ENCODE measurements at regions not wholly inside any gene's neighbourhood (a gene's known extent, or its start where the extent isn't known, plus 50 kb on each side); places are given as distances from the start of the nearest gene placed in this dataset.

DNA sequence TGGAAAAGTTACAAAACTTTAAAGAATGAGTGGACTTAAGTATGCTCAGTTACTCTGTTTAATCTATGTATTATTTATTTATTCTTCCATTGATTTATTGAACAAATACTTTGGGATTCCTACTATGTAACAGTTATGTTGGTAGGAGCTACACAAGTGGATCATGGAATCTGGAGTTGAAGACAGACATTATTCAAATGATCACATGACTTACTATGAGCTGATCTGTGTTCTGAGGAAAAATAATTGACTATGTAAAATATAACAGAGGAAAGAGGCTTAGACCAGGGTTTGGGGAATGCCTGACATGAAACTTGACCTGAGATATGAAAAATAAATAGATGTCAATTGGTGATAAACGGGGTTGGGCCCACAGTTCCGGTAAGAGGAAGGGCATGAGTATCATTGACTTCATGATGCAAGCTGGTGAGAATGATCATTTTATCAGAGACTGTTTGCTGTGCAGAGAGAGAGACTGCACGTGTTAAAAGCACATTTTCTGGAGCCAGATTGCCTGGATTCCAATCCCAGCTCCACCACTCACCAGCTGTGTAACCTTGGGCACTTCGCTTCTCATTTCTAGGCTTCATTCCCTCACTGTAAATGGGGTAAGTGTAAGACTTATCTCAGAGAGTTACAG is 179.0 kb downstream of the SPCS3 start:
- H3K4me3 ChIP-seq = no peak overlapping the region
- TF ChIP-seq POLR2A (IDR thresholded peaks at IDR 0.05) (no peak), POLR2AphosphoS5 (IDR thresholded peaks at IDR 0.05; ENCODE audit: insufficient read depth in 1 of 2, low read depth in 1 of 2) (no peak)
- TF ChIP-seq, protein P1, sequence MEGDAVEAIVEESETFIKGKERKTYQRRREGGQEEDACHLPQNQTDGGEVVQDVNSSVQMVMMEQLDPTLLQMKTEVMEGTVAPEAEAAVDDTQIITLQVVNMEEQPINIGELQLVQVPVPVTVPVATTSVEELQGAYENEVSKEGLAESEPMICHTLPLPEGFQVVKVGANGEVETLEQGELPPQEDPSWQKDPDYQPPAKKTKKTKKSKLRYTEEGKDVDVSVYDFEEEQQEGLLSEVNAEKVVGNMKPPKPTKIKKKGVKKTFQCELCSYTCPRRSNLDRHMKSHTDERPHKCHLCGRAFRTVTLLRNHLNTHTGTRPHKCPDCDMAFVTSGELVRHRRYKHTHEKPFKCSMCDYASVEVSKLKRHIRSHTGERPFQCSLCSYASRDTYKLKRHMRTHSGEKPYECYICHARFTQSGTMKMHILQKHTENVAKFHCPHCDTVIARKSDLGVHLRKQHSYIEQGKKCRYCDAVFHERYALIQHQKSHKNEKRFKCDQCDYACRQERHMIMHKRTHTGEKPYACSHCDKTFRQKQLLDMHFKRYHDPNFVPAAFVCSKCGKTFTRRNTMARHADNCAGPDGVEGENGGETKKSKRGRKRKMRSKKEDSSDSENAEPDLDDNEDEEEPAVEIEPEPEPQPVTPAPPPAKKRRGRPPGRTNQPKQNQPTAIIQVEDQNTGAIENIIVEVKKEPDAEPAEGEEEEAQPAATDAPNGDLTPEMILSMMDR (IDR thresholded peaks at IDR 0.05) = no peak
- no peaks in the 10 kb centered on the region for H3K4me1 ChIP-seq
- no peak for DNase-seq (ENCODE audit: extremely low spot score in 2 of 2)
- no peaks in the 10 kb centered on the region for H3K27me3 ChIP-seq
- H3K9me3 ChIP-seq = no peaks in the 10 kb centered on the region
- intact Hi-C loops (cut with DNase I) = no loop called here
- H3K27ac ChIP-seq = no peak overlapping the region
- H3K36me3 ChIP-seq = no peaks in the 10 kb centered on the region

DNA sequence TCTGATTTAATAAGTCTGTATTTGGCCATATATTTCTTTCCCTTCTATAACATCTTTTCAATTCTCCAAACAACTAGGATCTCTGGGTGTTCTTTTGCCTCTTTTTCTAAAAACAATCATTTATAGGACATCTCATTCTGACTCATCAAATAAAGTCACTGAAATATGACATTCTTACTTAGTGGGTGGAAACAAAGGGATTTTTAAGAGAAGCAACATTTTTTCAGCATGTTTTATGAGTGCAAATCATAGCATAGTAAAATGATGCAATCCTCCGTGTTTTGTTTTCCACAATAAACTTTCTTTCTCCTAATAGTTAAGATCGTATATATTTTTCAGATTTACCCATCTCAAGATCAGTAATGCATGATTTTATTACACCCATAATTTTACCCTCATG is 179.8 kb downstream of the SPCS3 start:
- Histone ChIP-seq H3K27ac (no peak overlapping the region), H3K9me3 (no peaks in the 10 kb centered on the region), H3K27me3 (no peaks in the 10 kb centered on the region), H3K4me3 (no peak overlapping the region), H3K4me1 (no peaks in the 10 kb centered on the region), H3K36me3 (no peaks in the 10 kb centered on the region)
- no peak for DNase-seq (ENCODE audit: extremely low spot score in 2 of 2)
- TF ChIP-seq POLR2A (IDR thresholded peaks at IDR 0.05) (no peak), POLR2AphosphoS5 (IDR thresholded peaks at IDR 0.05; ENCODE audit: insufficient read depth in 1 of 2, low read depth in 1 of 2) (no peak)
- TF ChIP-seq, protein P1 (IDR thresholded peaks at IDR 0.05) = no peak
- intact Hi-C loops (cut with DNase I) = no loop called here

DNA sequence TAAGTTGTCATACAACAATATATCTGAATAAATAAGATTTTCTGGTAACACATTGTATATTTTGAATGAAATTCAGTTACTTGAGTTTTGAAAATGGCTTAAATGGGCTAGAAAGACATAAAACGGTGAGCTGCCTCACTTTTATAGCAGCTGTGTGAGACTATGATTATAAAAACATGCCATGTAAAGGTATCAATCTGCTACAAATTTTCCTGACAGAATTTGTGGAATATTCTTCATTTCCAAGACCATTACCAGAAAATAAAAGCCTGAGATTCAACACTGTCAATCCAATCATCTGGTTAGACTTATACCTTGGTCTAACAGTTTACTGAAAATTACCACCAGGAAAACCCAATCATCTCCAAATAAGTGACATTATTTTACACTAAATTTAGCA is 181.1 kb downstream of the SPCS3 start:
- intact Hi-C loops (cut with DNase I) = no loop called here
- Histone ChIP-seq H3K27ac (no peak overlapping the region), H3K27me3 (no peaks in the 10 kb centered on the region), H3K4me1 (no peaks in the 10 kb centered on the region), H3K9me3 (no peaks in the 10 kb centered on the region), H3K36me3 (no peaks in the 10 kb centered on the region), H3K4me3 (no peak overlapping the region)
- no peak for DNase-seq (ENCODE audit: extremely low spot score in 2 of 2)
- TF ChIP-seq, protein P1 (IDR thresholded peaks at IDR 0.05) = no peak
- TF ChIP-seq POLR2AphosphoS5 (IDR thresholded peaks at IDR 0.05; ENCODE audit: insufficient read depth in 1 of 2, low read depth in 1 of 2) (no peak), POLR2A (IDR thresholded peaks at IDR 0.05) (no peak)

- H3K4me1 ChIP-seq = no peaks in the 10 kb centered on the region
- H3K4me3 ChIP-seq = no peak overlapping the region
- H3K36me3 ChIP-seq = no peaks in the 10 kb centered on the region
- TF ChIP-seq POLR2AphosphoS5 (IDR thresholded peaks at IDR 0.05; ENCODE audit: insufficient read depth in 1 of 2, low read depth in 1 of 2) (no peak), POLR2A (IDR thresholded peaks at IDR 0.05) (no peak)
- TF ChIP-seq, protein P1 (IDR thresholded peaks at IDR 0.05) = no peak
- H3K27ac ChIP-seq = no peak overlapping the region
- intact Hi-C loops (cut with DNase I) = no loop called here
- no peaks in the 10 kb centered on the region for H3K27me3 ChIP-seq
- no peak for DNase-seq (ENCODE audit: extremely low spot score in 2 of 2)
- H3K9me3 ChIP-seq = no peaks in the 10 kb centered on the region
Measured at GRCh38 chr4:176504118-176504517, 184.4 kb downstream of the SPCS3 start.

- intact Hi-C loops (cut with DNase I) = no loop called here
- no peaks in the 10 kb centered on the region for H3K9me3 ChIP-seq
- no peak for DNase-seq (ENCODE audit: extremely low spot score in 2 of 2)
- H3K4me3 ChIP-seq = no peak overlapping the region
- no peak overlapping the region for H3K27ac ChIP-seq
- no peaks in the 10 kb centered on the region for H3K27me3 ChIP-seq
- TF ChIP-seq POLR2A (IDR thresholded peaks at IDR 0.05) (no peak), POLR2AphosphoS5 (IDR thresholded peaks at IDR 0.05; ENCODE audit: insufficient read depth in 1 of 2, low read depth in 1 of 2) (no peak)
- TF ChIP-seq, protein P1 (IDR thresholded peaks at IDR 0.05) = no peak
- H3K4me1 ChIP-seq = no peaks in the 10 kb centered on the region
- H3K36me3 ChIP-seq = no peaks in the 10 kb centered on the region
Measured at GRCh38 chr4:176507845-176508533, 188.2 kb downstream of the SPCS3 start.

Measured in vagina (tissue), 2 donors.